ENCODE measurements at regions not wholly inside any gene's neighbourhood (a gene's known extent, or its start where the extent isn't known, plus 50 kb on each side); places are given as distances from the start of the nearest gene placed in this dataset.

DNA sequence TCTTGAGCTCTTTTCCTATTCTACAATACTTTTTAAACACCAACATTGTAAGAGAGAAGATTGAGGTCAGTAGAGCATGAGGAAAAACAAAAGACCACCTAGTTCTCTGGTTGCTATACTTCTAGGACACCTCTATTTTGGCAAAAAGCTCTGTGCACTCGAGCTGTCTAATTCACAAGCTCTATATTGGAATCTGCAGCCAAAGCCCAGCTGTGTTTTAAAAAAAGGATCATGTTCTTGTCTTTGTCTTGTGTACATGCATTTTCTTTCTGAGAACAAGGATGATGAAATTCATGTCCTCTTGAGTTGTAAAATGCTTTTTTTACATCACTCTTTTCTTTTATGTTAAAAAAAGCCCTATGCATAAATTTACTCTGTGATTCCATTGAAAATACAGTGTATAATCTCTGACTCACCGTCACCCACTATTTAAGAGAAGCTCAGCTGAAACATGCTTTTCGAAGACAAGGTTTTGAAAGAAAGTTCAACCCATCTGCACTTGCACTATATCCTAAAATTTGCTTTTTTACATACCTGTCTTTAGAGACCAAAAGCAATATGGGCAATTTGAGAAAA, 215.5 kb upstream of the VSTM2A start:
- no peak for TF ChIP-seq EZH2 (IDR thresholded peaks at IDR 0.05)
- TF ChIP-seq POLR2AphosphoS5 (IDR thresholded peaks at IDR 0.05; ENCODE audit: borderline replicate concordance, low read depth, low read length): no peak
- TF ChIP-seq FOXP2 (optimal IDR thresholded peaks at IDR 0.05; ENCODE audit: control extremely low read depth, extremely low read length, insufficient read depth): no peak
